ENCODE measurements at regions not wholly inside any gene's neighbourhood (a gene's known extent, or its start where the extent isn't known, plus 50 kb on each side); places are given as distances from the start of the nearest gene placed in this dataset.
"Not testable (repeated sequence)": the region's sequence is repeated elsewhere in the genome, so short reads cannot be mapped to it uniquely, and the experiment has no call there.

DNA sequence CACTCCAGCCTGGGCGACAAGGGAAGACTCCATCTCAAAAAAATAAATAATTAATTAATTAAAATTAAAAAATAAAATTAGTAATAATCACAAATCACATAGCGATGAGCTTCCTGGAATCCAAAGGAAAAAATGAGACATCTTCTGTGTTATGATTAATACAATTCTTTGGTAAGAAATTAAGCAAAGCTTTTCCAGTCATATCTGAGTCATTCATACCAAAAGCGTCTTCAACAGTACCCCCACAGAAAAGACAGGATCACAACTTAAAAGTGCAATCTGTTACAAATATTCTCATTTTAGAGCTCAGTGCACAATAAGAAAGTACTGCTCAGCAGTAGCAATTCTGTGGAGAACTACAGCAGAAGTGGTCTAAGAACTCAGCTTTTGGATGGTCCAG lies 168.5 kb upstream of the MXRA5 start:
- Mint-ChIP-seq H3K27me3 (no peaks in the 10 kb centered on the region), H3K4me3 (no peak overlapping the region), H3K9me3 (peaks cover 0 to 5% (median 0%) of the 10 kb centered on the region in 11 donors), H3K27ac (no peak overlapping the region), H3K4me1 (no peaks in the 10 kb centered on the region), H3K36me3 (no peaks in the 10 kb centered on the region)
- ChIA-PET POLR2A (no interaction called here), CTCF (no interaction called here)
- Histone ChIP-seq H3K36me3 (ENCODE audit: control insufficient read depth in 2 of 3, insufficient read depth in 3 of 3, low read length in 3 of 3) (no peaks in the 10 kb centered on the region), H3K4me3 (ENCODE audit: low read length) (no peak overlapping the region), H3K27ac (ENCODE audit: low read depth, low read length) (no peak overlapping the region), H3K9me3 (ENCODE audit: control insufficient read depth in 2 of 3, low read length in 3 of 3) (no peaks in the 10 kb centered on the region), H3K4me1 (ENCODE audit: control insufficient read depth in 2 of 2, insufficient read depth in 2 of 2, low read length in 2 of 2) (no peaks in the 10 kb centered on the region), H3K27me3 (ENCODE audit: control insufficient read depth in 2 of 2, insufficient read depth in 2 of 2, low read length in 2 of 2) (no peaks in the 10 kb centered on the region)
- intact Hi-C loops (cut with micrococcal nuclease) = no loop called here
- DNase-seq (no peak), ATAC-seq (no peak)

DNA sequence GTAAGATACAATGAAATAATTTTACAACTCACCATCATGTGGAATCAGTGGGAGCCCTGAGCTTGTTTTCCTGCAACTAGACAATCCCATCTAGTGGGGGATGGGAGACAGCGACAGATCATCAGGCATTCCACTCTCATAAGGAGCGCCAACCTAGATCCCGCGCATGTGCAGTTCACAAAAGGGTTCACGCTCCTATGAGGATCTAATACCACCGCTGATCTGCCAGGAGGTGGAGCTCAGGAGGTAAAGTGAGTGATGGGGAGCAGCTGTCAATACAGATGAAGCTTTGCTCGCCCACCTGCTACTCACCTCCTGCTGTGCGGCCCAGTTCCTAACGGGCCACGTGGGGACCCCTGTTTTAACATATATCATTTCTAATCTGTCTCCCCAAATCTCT lies 165.7 kb upstream of the MXRA5 start:
- H3K36me3 Mint-ChIP-seq; H3K9me3 ChIP-seq (ENCODE audit: control insufficient read depth in 2 of 3, low read length in 3 of 3); H3K27me3 Mint-ChIP-seq; H3K36me3 ChIP-seq (ENCODE audit: control insufficient read depth in 2 of 3, insufficient read depth in 3 of 3, low read length in 3 of 3); DNase-seq; H3K4me3 ChIP-seq (ENCODE audit: low read length); H3K27ac Mint-ChIP-seq; ATAC-seq; H3K4me1 ChIP-seq (ENCODE audit: control insufficient read depth in 2 of 2, insufficient read depth in 2 of 2, low read length in 2 of 2); H3K4me1 Mint-ChIP-seq; H3K4me3 Mint-ChIP-seq; POLR2A ChIA-PET; H3K27ac ChIP-seq (ENCODE audit: low read depth, low read length); H3K27me3 ChIP-seq (ENCODE audit: control insufficient read depth in 2 of 2, insufficient read depth in 2 of 2, low read length in 2 of 2); CTCF ChIA-PET; intact Hi-C loops (cut with micrococcal nuclease): not testable (repeated sequence)
- peaks cover 0 to 12% (median 3%) of the 10 kb centered on the region in 11 donors for H3K9me3 Mint-ChIP-seq

DNA sequence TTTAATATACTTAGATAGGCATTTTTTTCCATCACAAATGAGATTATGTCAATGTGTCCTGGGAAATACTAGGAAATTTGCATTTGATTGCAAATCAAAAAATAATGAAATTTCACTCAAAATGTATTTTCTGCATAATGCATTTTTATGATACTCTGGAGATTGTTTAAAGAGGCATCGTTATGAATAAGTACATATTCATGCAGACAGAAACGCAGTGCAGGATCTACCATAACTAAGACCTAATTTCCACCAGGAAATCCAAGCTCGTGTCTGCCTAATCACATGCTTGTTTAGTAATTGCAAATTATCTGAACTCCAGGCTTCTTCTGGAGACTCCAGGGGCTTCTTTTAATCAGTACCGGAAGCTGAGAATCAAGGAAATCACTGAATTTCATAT lies 163.5 kb upstream of the MXRA5 start:
- no peak for DNase-seq
- no peaks in the 10 kb centered on the region for H3K27me3 Mint-ChIP-seq
- Histone ChIP-seq H3K4me1 (ENCODE audit: control insufficient read depth in 2 of 2, insufficient read depth in 2 of 2, low read length in 2 of 2) (no peaks in the 10 kb centered on the region), H3K9me3 (ENCODE audit: control insufficient read depth in 2 of 3, low read length in 3 of 3) (no peaks in the 10 kb centered on the region), H3K36me3 (ENCODE audit: control insufficient read depth in 2 of 3, insufficient read depth in 3 of 3, low read length in 3 of 3) (no peaks in the 10 kb centered on the region), H3K27me3 (ENCODE audit: control insufficient read depth in 2 of 2, insufficient read depth in 2 of 2, low read length in 2 of 2) (no peaks in the 10 kb centered on the region), H3K4me3 (ENCODE audit: low read length) (no peak overlapping the region), H3K27ac (ENCODE audit: low read depth, low read length) (no peak overlapping the region)
- H3K4me1 Mint-ChIP-seq = no peaks in the 10 kb centered on the region
- peaks cover 0 to 15% (median 3%) of the 10 kb centered on the region in 11 donors for H3K9me3 Mint-ChIP-seq
- intact Hi-C loops (cut with micrococcal nuclease) = no loop called here
- no peak overlapping the region for H3K4me3 Mint-ChIP-seq
- H3K36me3 Mint-ChIP-seq = no peaks in the 10 kb centered on the region
- H3K27ac Mint-ChIP-seq = no peak overlapping the region
- ChIA-PET POLR2A (no interaction called here), CTCF (no interaction called here)
- no peak for ATAC-seq

DNA sequence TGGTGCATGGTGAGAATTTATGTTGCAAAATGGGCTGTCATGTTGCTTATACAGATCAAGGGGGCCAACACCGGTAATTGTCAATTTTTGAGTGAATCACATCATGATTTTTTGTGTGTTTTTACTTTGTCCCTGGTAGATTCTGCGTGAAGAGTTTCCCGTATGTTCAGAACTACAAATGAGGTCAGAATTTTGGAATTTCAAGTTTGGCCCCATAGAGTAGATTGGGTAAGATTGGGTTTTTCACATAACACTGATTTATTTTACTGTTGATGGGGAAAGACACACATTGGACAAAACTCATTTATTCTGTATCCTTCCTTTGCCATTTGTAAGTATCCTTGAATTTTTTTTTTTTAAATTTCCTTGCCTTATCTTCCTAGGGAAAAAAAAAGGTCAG lies 158.5 kb upstream of the MXRA5 start:
- H3K9me3 ChIP-seq (ENCODE audit: control insufficient read depth in 2 of 3, low read length in 3 of 3) = no peaks in the 10 kb centered on the region
- Mint-ChIP-seq H3K4me3 (no peak overlapping the region), H3K36me3 (no peaks in the 10 kb centered on the region), H3K4me1 (no peaks in the 10 kb centered on the region), H3K27ac (no peak overlapping the region), H3K9me3 (peaks cover 0 to 22% (median 7%) of the 10 kb centered on the region in 11 donors), H3K27me3 (peaks cover 0 to 6% (median 0%) of the 10 kb centered on the region in 5 donors)
- CTCF ChIA-PET = no interaction called here
- intact Hi-C loops (cut with micrococcal nuclease) = no loop called here
- ATAC-seq = no peak
- H3K4me3 ChIP-seq (ENCODE audit: low read length) = no peak overlapping the region
- H3K4me1 ChIP-seq (ENCODE audit: control insufficient read depth in 2 of 2, insufficient read depth in 2 of 2, low read length in 2 of 2) = no peaks in the 10 kb centered on the region
- no peaks in the 10 kb centered on the region for H3K36me3 ChIP-seq (ENCODE audit: control insufficient read depth in 2 of 3, insufficient read depth in 3 of 3, low read length in 3 of 3)
- no peak for DNase-seq
- POLR2A ChIA-PET = no interaction called here
- no peak overlapping the region for H3K27ac ChIP-seq (ENCODE audit: low read depth, low read length)
- H3K27me3 ChIP-seq (ENCODE audit: control insufficient read depth in 2 of 2, insufficient read depth in 2 of 2, low read length in 2 of 2) = no peaks in the 10 kb centered on the region

DNA sequence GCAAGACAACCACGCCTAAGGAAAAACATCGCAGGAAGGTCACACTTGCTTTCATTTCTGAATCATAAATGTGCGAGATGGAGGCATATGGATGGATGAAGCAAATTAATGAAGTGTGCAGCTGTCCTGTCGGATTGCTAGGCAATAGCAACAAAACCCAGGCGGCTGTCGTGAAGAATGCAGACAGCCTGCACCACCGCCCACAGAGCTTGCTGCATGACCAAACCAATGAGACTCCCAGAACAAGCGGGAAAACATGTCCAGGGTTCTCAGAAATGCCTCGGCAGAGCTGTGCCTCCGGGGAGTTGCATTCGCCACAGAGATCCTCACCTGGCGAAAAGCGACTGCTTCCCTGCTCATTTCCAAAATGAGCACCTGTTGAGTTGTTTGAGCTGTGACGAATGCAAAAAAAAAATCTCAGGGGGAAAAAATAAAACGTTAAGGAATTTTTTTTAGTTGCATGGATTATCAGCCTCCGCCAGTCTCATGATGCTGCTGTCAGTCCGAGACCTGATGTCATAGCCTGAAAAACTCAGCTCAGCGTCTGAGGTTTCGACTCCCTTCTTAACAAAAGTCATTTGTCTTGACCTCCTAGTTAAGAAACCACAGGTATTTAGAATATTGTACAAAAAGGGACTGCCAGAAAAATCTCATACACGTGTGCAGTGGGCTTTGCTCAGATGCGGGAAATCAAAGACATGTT lies 155.5 kb upstream of the MXRA5 start:
- Histone ChIP-seq H3K4me3 (ENCODE audit: low read length) (no peak overlapping the region), H3K27ac (ENCODE audit: low read depth, low read length) (no peak overlapping the region), H3K4me1 (ENCODE audit: control insufficient read depth in 2 of 2, insufficient read depth in 2 of 2, low read length in 2 of 2) (no peaks in the 10 kb centered on the region), H3K27me3 (ENCODE audit: control insufficient read depth in 2 of 2, insufficient read depth in 2 of 2, low read length in 2 of 2) (no peaks in the 10 kb centered on the region), H3K9me3 (ENCODE audit: control insufficient read depth in 2 of 3, low read length in 3 of 3) (no peaks in the 10 kb centered on the region), H3K36me3 (ENCODE audit: control insufficient read depth in 2 of 3, insufficient read depth in 3 of 3, low read length in 3 of 3) (no peaks in the 10 kb centered on the region)
- intact Hi-C loops (cut with micrococcal nuclease) = no loop called here
- CTCF ChIA-PET = no interaction called here
- POLR2A ChIA-PET = no interaction called here
- Mint-ChIP-seq H3K27me3 (peaks cover 0 to 17% (median 0%) of the 10 kb centered on the region in 5 donors), H3K4me3 (no peak overlapping the region), H3K9me3 (peaks cover 0 to 14% (median 5%) of the 10 kb centered on the region in 11 donors), H3K4me1 (no peaks in the 10 kb centered on the region), H3K36me3 (no peaks in the 10 kb centered on the region), H3K27ac (no peak overlapping the region)
- no peak for DNase-seq
- ATAC-seq = no peak

DNA sequence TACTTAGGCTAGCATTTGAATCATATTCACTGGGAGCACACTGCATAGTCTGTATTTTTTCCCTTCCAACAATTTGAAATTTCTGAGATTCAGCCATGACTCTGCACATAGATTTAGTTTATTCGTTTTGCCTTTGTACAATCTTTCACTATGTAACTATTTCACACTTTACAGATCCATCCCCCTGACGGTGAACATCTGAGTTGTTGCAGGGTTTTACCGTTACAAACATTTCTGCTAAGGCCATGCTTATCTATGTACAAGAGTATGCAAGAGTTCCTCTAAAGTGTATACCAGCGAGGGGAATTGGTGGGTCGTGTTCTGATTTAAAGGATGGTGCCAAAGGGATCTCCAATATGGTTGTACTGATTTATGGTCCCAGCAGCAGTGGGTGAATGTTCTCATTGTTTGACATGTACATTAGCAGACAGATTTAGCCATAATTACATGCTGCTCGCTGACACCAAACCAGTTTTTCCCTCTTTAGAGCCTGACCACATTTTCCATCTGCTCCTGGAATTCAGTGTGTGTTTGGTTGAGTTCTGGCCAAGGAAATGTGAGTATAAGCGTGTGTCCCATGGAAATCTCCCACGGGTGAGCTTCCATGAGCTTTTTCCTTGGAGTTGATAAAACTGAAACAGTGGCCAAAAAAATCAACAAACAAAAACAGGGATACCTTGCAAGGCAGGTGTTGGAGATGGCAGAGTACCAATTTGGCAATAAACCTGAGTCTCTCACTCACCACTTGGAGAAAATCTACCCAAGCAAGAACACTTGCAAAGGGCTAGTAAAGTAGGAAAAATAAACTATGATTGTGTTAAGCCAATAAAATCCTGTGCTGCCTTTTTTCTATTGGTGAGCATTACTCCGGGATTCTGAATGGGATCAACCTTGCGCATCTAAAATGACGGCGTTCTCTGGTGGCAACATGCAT lies 149.7 kb upstream of the MXRA5 start:
- H3K36me3 Mint-ChIP-seq; DNase-seq; H3K27ac Mint-ChIP-seq; H3K27ac ChIP-seq (ENCODE audit: low read depth, low read length); H3K4me1 Mint-ChIP-seq; ATAC-seq; H3K27me3 ChIP-seq (ENCODE audit: control insufficient read depth in 2 of 2, insufficient read depth in 2 of 2, low read length in 2 of 2); H3K4me1 ChIP-seq (ENCODE audit: control insufficient read depth in 2 of 2, insufficient read depth in 2 of 2, low read length in 2 of 2); H3K4me3 ChIP-seq (ENCODE audit: low read length); intact Hi-C loops (cut with micrococcal nuclease); CTCF ChIA-PET; H3K4me3 Mint-ChIP-seq; H3K9me3 ChIP-seq (ENCODE audit: control insufficient read depth in 2 of 3, low read length in 3 of 3); H3K36me3 ChIP-seq (ENCODE audit: control insufficient read depth in 2 of 3, insufficient read depth in 3 of 3, low read length in 3 of 3): not testable (repeated sequence)
- POLR2A ChIA-PET = interaction anchor here (0.7 kb wide), 1 partner anchor 346 kb away, joined by 3 read pairs; no protein-coding TSS in a partner anchor
- H3K9me3 Mint-ChIP-seq = peaks cover 0 to 25% (median 8%) of the 10 kb centered on the region in 11 donors
- peaks cover 0 to 17% (median 0%) of the 10 kb centered on the region in 5 donors for H3K27me3 Mint-ChIP-seq
